T-cell (primary cell): ENCODE measurements at regions not wholly inside any gene's neighbourhood (a gene's known extent, or its start where the extent isn't known, plus 50 kb on each side); places are given as distances from the start of the nearest gene placed in this dataset.

ENCODE experiments used
- ATAC-seq, 4 experiments: fragments of 200-7000 bp in 3 of 4; fragments of 150-1000 bp in 1 of 4; cut with Tn5 transposase; replicated peaks in 1 of 4; 1 replicate in 3 of 4; 2 replicates in 1 of 4; pipeline ENCODE4 v1.10.0; 2021; ENCODE audit warnings: moderate library complexity in 3 of 4, mild to moderate bottlenecking in 2 of 4, moderate number of reproducible peaks in 1 of 4
- CTCF ChIA-PET, 2 donors: fragments of 300-600 bp; sonication (Branson Sonifier 250); formaldehyde crosslinking; loops; one replicate each; lab custom pipeline; 2022; ENCODE audit warnings: antibody characterized with exemption in 2 of 2; lab: Charles Lee
- POLR2A ChIA-PET, 2 donors: fragments of 300-600 bp; sonication (Branson Sonifier 250); formaldehyde crosslinking; loops; one replicate each; lab custom pipeline; 2022; ENCODE audit warnings: antibody characterized with exemption in 2 of 2; lab: Charles Lee
- DNase-seq, 35 experiments: peaks; one replicate each; pipeline versions ENCODE4 v3.0.0 to v3.0.0-alpha.2; 2013 to 2023
- H3K27ac ChIP-seq: one replicate; pipeline ENCODE4 v1.5.1; 2013; ENCODE audit warnings: low read length
- H3K27me3 ChIP-seq, 2 experiments: replicated peaks in 1 of 2; 1 replicate in 1 of 2; 2 replicates in 1 of 2; pipeline versions ENCODE4 v1.6.1 to v1.7.0; 2013; ENCODE audit warnings: low read length in 1 of 2, mixed read lengths in 1 of 2; ENCODE audit not compliant: control insufficient read depth in 2 of 2, insufficient read depth in 2 of 2; ENCODE audit errors: extremely low read depth in 1 of 2
- H3K36me3 ChIP-seq, 2 donors: 1 replicate in 1 of 2; 2 replicates in 1 of 2; pipeline versions ENCODE4 v1.6.1 to v1.7.0; 2013; ENCODE audit warnings: low read length in 1 of 2; ENCODE audit not compliant: control insufficient read depth in 2 of 2, insufficient read depth in 1 of 2; ENCODE audit errors: extremely low read depth in 1 of 2
- H3K4me1 ChIP-seq, 2 experiments: 1 replicate in 1 of 2; 2 replicates in 1 of 2; pipeline versions ENCODE4 v1.6.1 to v1.7.0; 2013; ENCODE audit warnings: low read length in 2 of 2, mixed read lengths in 1 of 2; ENCODE audit not compliant: insufficient read depth in 2 of 2, control insufficient read depth in 1 of 2; ENCODE audit errors: extremely low read depth in 1 of 2
- H3K4me3 ChIP-seq, 2 donors: 1 replicate in 1 of 2; 2 replicates in 1 of 2; pipeline versions ENCODE4 v1.5.1 to v1.7.0; 2013; ENCODE audit warnings: mild to moderate bottlenecking in 2 of 2, low read length in 1 of 2, moderate library complexity in 1 of 2; ENCODE audit not compliant: control insufficient read depth in 1 of 2; ENCODE audit errors: extremely low read depth in 1 of 2
- H3K9me3 ChIP-seq: 2 replicates; pipeline ENCODE4 v1.7.0; 2013
- H3K27ac Mint-ChIP-seq, 2 donors: one replicate each; pipeline ENCODE4 v1.8.0; 2020 to 2021; ENCODE audit warnings: mild to moderate bottlenecking in 2 of 2, mixed read lengths in 2 of 2
- H3K27me3 Mint-ChIP-seq, 2 donors: one replicate each; pipeline ENCODE4 v1.8.0; 2021 to 2022; ENCODE audit warnings: mixed read lengths in 2 of 2
- H3K36me3 Mint-ChIP-seq: one replicate; pipeline ENCODE4 v1.8.0; 2021; ENCODE audit warnings: mixed read lengths
- H3K4me1 Mint-ChIP-seq, 3 donors: one replicate each; pipeline ENCODE4 v1.8.0; 2020 to 2022; ENCODE audit warnings: mixed read lengths in 3 of 3, mild to moderate bottlenecking in 1 of 3
- H3K4me3 Mint-ChIP-seq, 3 donors: one replicate each; pipeline ENCODE4 v1.8.0; 2020 to 2022; ENCODE audit warnings: mild to moderate bottlenecking in 3 of 3, mixed read lengths in 3 of 3, moderate library complexity in 3 of 3
- H3K9me3 Mint-ChIP-seq, 3 donors: one replicate each; pipeline ENCODE4 v1.8.0; 2020 to 2022; ENCODE audit warnings: mixed read lengths in 3 of 3
- WGBS: methylation state at CpG from one replicate; pipeline ENCODE4 v1.1.5; 2013; ENCODE audit warnings: missing lambda C conversion rate; ENCODE audit not compliant: insufficient coverage; 5-methylcytosine and 5-hydroxymethylcytosine counted together

DNA sequence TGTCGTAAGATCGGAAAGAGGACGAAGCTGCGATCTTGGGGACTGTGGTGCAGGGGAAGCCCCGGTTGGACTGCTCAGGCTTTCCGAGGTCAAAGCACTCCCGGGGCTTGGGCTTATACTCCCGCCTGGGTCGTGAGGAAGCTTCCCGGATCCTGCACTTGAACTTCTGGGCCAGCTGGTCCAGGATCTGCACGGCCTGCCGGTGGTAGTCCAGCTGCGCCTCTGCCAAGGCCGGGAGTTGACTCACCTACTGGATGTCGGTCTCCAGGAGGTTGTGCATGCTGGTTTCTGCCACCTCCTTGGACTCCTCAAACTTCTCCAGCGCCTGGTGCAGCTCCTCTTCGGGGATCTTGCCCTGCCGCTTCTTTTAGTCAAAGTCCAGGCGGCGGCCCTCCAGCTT, 99.2 kb downstream of the KPNA2 start:
- peaks cover 0 to 3% of the 10 kb centered on the region in 2 experiments for H3K4me1 ChIP-seq

DNA sequence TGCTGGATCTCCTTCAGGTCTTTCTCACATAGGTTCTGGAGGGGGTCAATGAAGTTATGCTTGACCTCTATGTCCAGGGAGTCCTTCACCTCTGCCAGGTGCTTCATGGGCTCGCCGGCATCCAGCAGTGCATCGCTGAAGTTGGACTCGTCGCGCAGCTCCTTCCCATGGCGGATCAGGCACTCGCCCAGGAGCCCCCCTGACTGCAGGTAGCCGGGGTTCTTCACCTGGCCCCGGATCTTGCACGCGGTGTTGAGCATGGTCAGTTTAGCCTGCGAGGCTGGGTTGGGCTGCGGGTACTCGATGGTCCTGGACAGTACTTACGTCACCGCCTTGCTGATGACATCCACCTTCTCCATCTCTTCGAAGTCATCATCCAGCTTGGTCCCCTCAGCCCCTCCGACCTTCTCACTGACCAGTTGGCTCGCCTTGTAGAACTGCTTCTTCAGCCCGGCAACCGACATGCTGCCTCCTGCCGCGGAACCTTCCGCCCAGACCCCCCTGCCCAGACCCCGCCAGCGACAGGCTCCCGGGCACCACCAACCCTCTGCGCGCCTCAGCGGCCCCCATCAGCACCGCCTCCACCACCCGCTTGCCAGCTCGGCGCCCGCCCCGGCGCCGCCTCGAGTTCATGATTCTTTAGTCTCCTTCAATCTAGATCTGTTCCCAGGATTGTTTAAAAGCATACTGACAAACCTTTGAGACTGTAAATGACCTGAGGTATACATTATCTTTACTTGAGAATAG, 99.8 kb downstream of the KPNA2 start:
- no peaks in the 10 kb centered on the region for H3K27me3 ChIP-seq
- Mint-ChIP-seq H3K9me3 (no peaks in the 10 kb centered on the region), H3K4me3 (no peak overlapping the region), H3K27me3 (no peaks in the 10 kb centered on the region), H3K36me3 (peaks cover 14% of the 10 kb centered on the region), H3K27ac (no peak overlapping the region), H3K4me1 (no peaks in the 10 kb centered on the region)
- DNase-seq: no peak
- no peak overlapping the region for H3K27ac ChIP-seq
- no peak for ATAC-seq
- ChIA-PET POLR2A (no interaction called here), CTCF (interaction anchor here in 1 of 2 donors (0.6 kb wide), 2 partner anchors 37 to 344 kb away, joined by 3 to 4 read pairs; no protein-coding TSS in a partner anchor)
- peaks cover 0 to 15% of the 10 kb centered on the region in 2 donors for H3K36me3 ChIP-seq
- peaks cover 0 to 3% of the 10 kb centered on the region in 2 experiments for H3K4me1 ChIP-seq
- H3K4me3 ChIP-seq: no peak overlapping the region
- WGBS: 94% methylated on average over 27 of the region's 40 CpGs
- H3K9me3 ChIP-seq: no peaks in the 10 kb centered on the region

More for the DNA sequence above, 99.2 kb downstream of the KPNA2 start:
- DNase-seq (no peak), ATAC-seq (no peak)
- ChIA-PET POLR2A (interaction anchor here in 1 of 2 donors (0.6 kb wide), 1 partner anchor 9 kb away, joined by 4 read pairs; no protein-coding TSS in a partner anchor), CTCF (no interaction called here)
- Mint-ChIP-seq H3K4me3 (no peak overlapping the region), H3K9me3 (no peaks in the 10 kb centered on the region), H3K36me3 (peaks cover 17% of the 10 kb centered on the region), H3K27me3 (no peaks in the 10 kb centered on the region), H3K4me1 (no peaks in the 10 kb centered on the region), H3K27ac (no peak overlapping the region)
- 97% methylated on average over 20 of the region's 20 CpGs for WGBS
- Histone ChIP-seq H3K9me3 (no peaks in the 10 kb centered on the region), H3K27me3 (no peaks in the 10 kb centered on the region), H3K4me3 (no peak overlapping the region), H3K36me3 (peaks cover 0 to 15% of the 10 kb centered on the region in 2 donors), H3K27ac (no peak overlapping the region)

GRCh38 chr17:68141050-68141449, 105.5 kb downstream of the KPNA2 start:
- no peak for ATAC-seq
- ChIA-PET CTCF (interaction anchor here in 1 of 2 donors (0.7 kb wide), 1 partner anchor 229 kb away, joined by 3 read pairs; no protein-coding TSS in a partner anchor), POLR2A (no interaction called here)
- Histone ChIP-seq H3K36me3 (no peaks in the 10 kb centered on the region), H3K27me3 (no peaks in the 10 kb centered on the region), H3K4me3 (no peak overlapping the region), H3K4me1 (no peaks in the 10 kb centered on the region), H3K27ac (no peak overlapping the region), H3K9me3 (no peaks in the 10 kb centered on the region)
- Mint-ChIP-seq H3K9me3 (no peaks in the 10 kb centered on the region), H3K4me3 (no peak overlapping the region), H3K4me1 (no peaks in the 10 kb centered on the region), H3K36me3 (peaks cover 4% of the 10 kb centered on the region), H3K27ac (no peak overlapping the region), H3K27me3 (no peaks in the 10 kb centered on the region)
- WGBS: no CpG with 5 or more reads among the region's 3 CpGs
- DNase-seq: no peak

DNA sequence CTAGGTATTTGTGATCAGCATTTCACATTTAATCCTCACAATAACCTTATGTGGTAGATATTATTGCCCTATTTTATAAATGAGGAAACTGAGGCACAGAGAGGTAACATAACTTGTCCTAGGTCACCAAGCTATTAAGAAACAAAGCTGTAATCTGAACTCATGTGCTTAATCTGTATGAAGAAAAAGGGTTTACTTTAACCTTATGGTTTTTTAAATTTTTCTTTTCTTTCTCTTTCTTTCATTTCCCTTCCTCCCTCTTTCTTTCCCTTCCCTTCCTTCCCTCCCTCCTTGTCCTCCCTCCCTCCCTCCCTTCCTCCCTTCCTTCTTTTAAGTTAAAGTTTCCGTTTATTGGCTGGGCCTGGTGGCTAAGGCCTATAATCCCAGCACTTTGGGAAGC, 105.2 kb upstream of the AMZ2 start:
- Histone ChIP-seq H3K4me1 (no peaks in the 10 kb centered on the region), H3K27ac (no peak overlapping the region), H3K27me3 (no peaks in the 10 kb centered on the region), H3K36me3 (no peaks in the 10 kb centered on the region), H3K9me3 (no peaks in the 10 kb centered on the region), H3K4me3 (no peak overlapping the region)
- ATAC-seq: no peak
- ChIA-PET CTCF (interaction anchor here in 1 of 2 donors (0.7 kb wide), 1 partner anchor 15 kb away, joined by 8 read pairs; no protein-coding TSS in a partner anchor), POLR2A (no interaction called here)
- Mint-ChIP-seq H3K27me3 (no peaks in the 10 kb centered on the region), H3K9me3 (no peaks in the 10 kb centered on the region), H3K4me1 (no peaks in the 10 kb centered on the region), H3K27ac (no peak overlapping the region), H3K36me3 (peaks cover 2% of the 10 kb centered on the region), H3K4me3 (no peak overlapping the region)
- no peak for DNase-seq
- WGBS: no CpG with 5 or more reads among the region's 1 CpG

- no CpG with 5 or more reads among the region's 2 CpGs for WGBS
- Histone ChIP-seq H3K4me1 (no peaks in the 10 kb centered on the region), H3K27me3 (no peaks in the 10 kb centered on the region), H3K4me3 (no peak overlapping the region), H3K27ac (no peak overlapping the region), H3K36me3 (no peaks in the 10 kb centered on the region), H3K9me3 (no peaks in the 10 kb centered on the region)
- ChIA-PET CTCF (no interaction called here), POLR2A (no interaction called here)
- Mint-ChIP-seq H3K4me3 (no peak overlapping the region), H3K4me1 (no peaks in the 10 kb centered on the region), H3K9me3 (no peaks in the 10 kb centered on the region), H3K36me3 (peaks cover 2% of the 10 kb centered on the region), H3K27me3 (no peaks in the 10 kb centered on the region), H3K27ac (peak overlapping the region in 1 of 2 donors; percentile 39)
- ATAC-seq: no peak
- no peak for DNase-seq
Measured at GRCh38 chr17:68143425-68143824, 104.4 kb upstream of the AMZ2 start.

DNA sequence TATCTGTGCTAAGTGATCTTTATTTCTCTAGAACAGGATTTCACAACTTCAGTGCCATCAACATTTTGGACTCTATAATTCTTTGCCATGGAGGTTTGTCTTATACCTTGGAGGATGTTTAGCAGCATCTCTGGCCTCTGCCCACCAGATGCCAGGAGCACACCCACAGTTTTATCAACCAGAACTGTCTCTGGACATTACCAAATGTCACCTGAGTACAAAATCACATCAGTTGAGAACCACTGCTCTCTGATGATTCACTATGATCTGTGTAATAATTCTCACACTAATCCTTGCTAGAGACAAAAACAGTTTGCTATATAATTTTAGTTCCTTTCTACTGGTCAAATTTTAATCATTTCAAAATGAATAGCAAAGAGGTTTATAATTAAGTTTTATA, 102.8 kb upstream of the AMZ2 start:
- POLR2A ChIA-PET: no interaction called here

More for the DNA sequence above, 102.8 kb upstream of the AMZ2 start:
- no peaks in the 10 kb centered on the region for H3K9me3 Mint-ChIP-seq
- no peaks in the 10 kb centered on the region for H3K27me3 ChIP-seq
- H3K27me3 Mint-ChIP-seq: no peaks in the 10 kb centered on the region
- no peaks in the 10 kb centered on the region for H3K4me1 ChIP-seq
- DNase-seq (no peak), ATAC-seq (no peak)
- no peaks in the 10 kb centered on the region for H3K9me3 ChIP-seq
- CTCF ChIA-PET: no interaction called here
- H3K4me1 Mint-ChIP-seq: no peaks in the 10 kb centered on the region
- peaks cover 7% of the 10 kb centered on the region for H3K36me3 Mint-ChIP-seq
- no peak overlapping the region for H3K27ac ChIP-seq
- no peak overlapping the region for H3K4me3 Mint-ChIP-seq
- no peaks in the 10 kb centered on the region for H3K36me3 ChIP-seq
- no peak overlapping the region for H3K4me3 ChIP-seq
- H3K27ac Mint-ChIP-seq: no peak overlapping the region
